ENCODE measurements at regions not wholly inside any gene's neighbourhood (a gene's known extent, or its start where the extent isn't known, plus 50 kb on each side); places are given as distances from the start of the nearest gene placed in this dataset.

- Histone ChIP-seq H3K4me1 (ENCODE audit: insufficient read depth, low read length, severe bottlenecking) (no peaks in the 10 kb centered on the region), H3K27ac (ENCODE audit: low read depth, low read length, poor library complexity, severe bottlenecking) (no peak overlapping the region), H2AFZ (ENCODE audit: low read length) (no peak overlapping the region), H3K79me2 (ENCODE audit: insufficient read depth, low read length) (no peaks in the 10 kb centered on the region), H4K20me1 (ENCODE audit: insufficient read depth, low read length) (no peaks in the 10 kb centered on the region), H3K9ac (ENCODE audit: low read length) (no peak overlapping the region), H3F3A (ENCODE audit: insufficient read depth, low read length) (no peaks in the 10 kb centered on the region), H3K4me2 (ENCODE audit: low read length) (no peak overlapping the region), H3K9me2 (ENCODE audit: low read depth, low read length) (no peaks in the 10 kb centered on the region), H3K36me3 (ENCODE audit: insufficient read depth, low read length) (no peaks in the 10 kb centered on the region), H3K4me3 (ENCODE audit: low read depth, low read length, poor library complexity, severe bottlenecking) (no peak overlapping the region), H3K9me3 (ENCODE audit: low read length) (no peaks in the 10 kb centered on the region), H3K27me3 (ENCODE audit: insufficient read depth, low read length) (no peaks in the 10 kb centered on the region)
- TF ChIP-seq CTCF (IDR thresholded peaks at IDR 0.05; ENCODE audit: low read length): no peak
- TF ChIP-seq EZH2 (IDR thresholded peaks at IDR 0.05; ENCODE audit: borderline replicate concordance, low read length): no peak
These were observed 200.9 kb upstream of the RIOK2 start for GRCh38 chr5:97383996-97384395.

DNA sequence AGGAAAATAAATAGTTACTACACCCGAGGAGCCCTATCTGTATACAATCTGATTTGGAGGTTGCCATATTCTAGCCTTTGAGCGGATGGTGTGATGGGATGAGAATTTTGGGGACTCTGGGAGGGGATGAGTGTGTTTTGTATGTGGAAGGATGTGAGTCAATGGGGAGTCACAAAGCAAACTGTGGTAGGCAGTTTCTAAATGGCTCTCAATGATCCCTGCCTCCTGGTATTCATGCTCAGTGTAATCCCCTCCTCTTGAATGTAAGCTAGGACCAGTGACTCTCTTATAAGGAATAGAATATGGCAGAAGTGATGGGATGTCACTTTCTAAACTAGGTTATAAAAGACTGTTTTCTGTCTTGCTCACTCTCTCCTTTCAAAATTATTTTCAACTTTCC lies 205.7 kb upstream of the RIOK2 start:
- H3K4me2 ChIP-seq (ENCODE audit: low read length): no peak overlapping the region
- H3K27me3 ChIP-seq (ENCODE audit: insufficient read depth, low read length): no peaks in the 10 kb centered on the region
- no peaks in the 10 kb centered on the region for H4K20me1 ChIP-seq (ENCODE audit: insufficient read depth, low read length)
- no peaks in the 10 kb centered on the region for H3K4me1 ChIP-seq (ENCODE audit: insufficient read depth, low read length, severe bottlenecking)
- no peak overlapping the region for H3K9ac ChIP-seq (ENCODE audit: low read length)
- no peaks in the 10 kb centered on the region for H3K79me2 ChIP-seq (ENCODE audit: insufficient read depth, low read length)
- TF ChIP-seq CTCF (IDR thresholded peaks at IDR 0.05; ENCODE audit: low read length) (no peak), EZH2 (IDR thresholded peaks at IDR 0.05; ENCODE audit: borderline replicate concordance, low read length) (no peak)
- no peak overlapping the region for H2AFZ ChIP-seq (ENCODE audit: low read length)
- H3K4me3 ChIP-seq (ENCODE audit: low read depth, low read length, poor library complexity, severe bottlenecking): no peak overlapping the region
- H3K27ac ChIP-seq (ENCODE audit: low read depth, low read length, poor library complexity, severe bottlenecking): no peak overlapping the region
- no peaks in the 10 kb centered on the region for H3K9me2 ChIP-seq (ENCODE audit: low read depth, low read length)
- H3K36me3 ChIP-seq (ENCODE audit: insufficient read depth, low read length): no peaks in the 10 kb centered on the region
- no peaks in the 10 kb centered on the region for H3F3A ChIP-seq (ENCODE audit: insufficient read depth, low read length)
- no peaks in the 10 kb centered on the region for H3K9me3 ChIP-seq (ENCODE audit: low read length)

DNA sequence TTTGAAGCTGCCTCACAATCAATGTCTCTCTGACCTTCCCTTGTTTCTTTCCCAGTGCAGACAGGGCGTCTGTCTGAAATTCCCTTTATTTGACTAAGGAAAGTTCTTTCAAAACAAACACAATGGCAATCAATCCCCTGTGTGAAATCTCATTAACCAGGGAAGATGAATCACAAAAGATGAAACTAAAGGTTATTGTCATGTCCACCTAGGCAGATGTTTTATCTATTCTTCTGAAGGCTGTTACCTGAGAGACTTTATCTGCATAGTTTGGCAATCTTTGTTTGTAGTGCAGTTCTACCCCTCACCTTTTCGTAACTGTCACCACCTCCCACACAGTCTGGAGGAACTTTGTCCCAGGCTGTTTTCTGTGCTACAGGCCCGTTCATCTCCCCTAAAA lies 217.5 kb upstream of the RIOK2 start:
- Histone ChIP-seq H3K4me3 (ENCODE audit: low read depth, low read length, poor library complexity, severe bottlenecking) (no peak overlapping the region), H3K9me2 (ENCODE audit: low read depth, low read length) (no peaks in the 10 kb centered on the region), H3F3A (ENCODE audit: insufficient read depth, low read length) (no peaks in the 10 kb centered on the region), H3K9me3 (ENCODE audit: low read length) (no peaks in the 10 kb centered on the region), H2AFZ (ENCODE audit: low read length) (no peak overlapping the region), H3K4me2 (ENCODE audit: low read length) (no peak overlapping the region), H3K4me1 (ENCODE audit: insufficient read depth, low read length, severe bottlenecking) (no peaks in the 10 kb centered on the region), H3K79me2 (ENCODE audit: insufficient read depth, low read length) (no peaks in the 10 kb centered on the region), H3K36me3 (ENCODE audit: insufficient read depth, low read length) (no peaks in the 10 kb centered on the region), H3K27me3 (ENCODE audit: insufficient read depth, low read length) (no peaks in the 10 kb centered on the region), H4K20me1 (ENCODE audit: insufficient read depth, low read length) (no peaks in the 10 kb centered on the region), H3K27ac (ENCODE audit: low read depth, low read length, poor library complexity, severe bottlenecking) (no peak overlapping the region), H3K9ac (ENCODE audit: low read length) (no peak overlapping the region)
- TF ChIP-seq CTCF (IDR thresholded peaks at IDR 0.05; ENCODE audit: low read length): no peak
- TF ChIP-seq EZH2 (IDR thresholded peaks at IDR 0.05; ENCODE audit: borderline replicate concordance, low read length): no peak

Measured in OCI-LY1 (cell line).